HG03354 (cell line): ENCODE measurements at regions not wholly inside any gene's neighbourhood (a gene's known extent, or its start where the extent isn't known, plus 50 kb on each side); places are given as distances from the start of the nearest gene placed in this dataset.
"Not testable (repeated sequence)": the region's sequence is repeated elsewhere in the genome, so short reads cannot be mapped to it uniquely, and the experiment has no call there.

Experiments used
- ATAC-seq: cut with Tn5 transposase; IDR thresholded peaks from one replicate; pipeline ENCODE4 v1.9.1; 2021; ENCODE audit warnings: mild to moderate bottlenecking; ENCODE audit not compliant: unreplicated experiment, poor library complexity, severe bottlenecking

DNA sequence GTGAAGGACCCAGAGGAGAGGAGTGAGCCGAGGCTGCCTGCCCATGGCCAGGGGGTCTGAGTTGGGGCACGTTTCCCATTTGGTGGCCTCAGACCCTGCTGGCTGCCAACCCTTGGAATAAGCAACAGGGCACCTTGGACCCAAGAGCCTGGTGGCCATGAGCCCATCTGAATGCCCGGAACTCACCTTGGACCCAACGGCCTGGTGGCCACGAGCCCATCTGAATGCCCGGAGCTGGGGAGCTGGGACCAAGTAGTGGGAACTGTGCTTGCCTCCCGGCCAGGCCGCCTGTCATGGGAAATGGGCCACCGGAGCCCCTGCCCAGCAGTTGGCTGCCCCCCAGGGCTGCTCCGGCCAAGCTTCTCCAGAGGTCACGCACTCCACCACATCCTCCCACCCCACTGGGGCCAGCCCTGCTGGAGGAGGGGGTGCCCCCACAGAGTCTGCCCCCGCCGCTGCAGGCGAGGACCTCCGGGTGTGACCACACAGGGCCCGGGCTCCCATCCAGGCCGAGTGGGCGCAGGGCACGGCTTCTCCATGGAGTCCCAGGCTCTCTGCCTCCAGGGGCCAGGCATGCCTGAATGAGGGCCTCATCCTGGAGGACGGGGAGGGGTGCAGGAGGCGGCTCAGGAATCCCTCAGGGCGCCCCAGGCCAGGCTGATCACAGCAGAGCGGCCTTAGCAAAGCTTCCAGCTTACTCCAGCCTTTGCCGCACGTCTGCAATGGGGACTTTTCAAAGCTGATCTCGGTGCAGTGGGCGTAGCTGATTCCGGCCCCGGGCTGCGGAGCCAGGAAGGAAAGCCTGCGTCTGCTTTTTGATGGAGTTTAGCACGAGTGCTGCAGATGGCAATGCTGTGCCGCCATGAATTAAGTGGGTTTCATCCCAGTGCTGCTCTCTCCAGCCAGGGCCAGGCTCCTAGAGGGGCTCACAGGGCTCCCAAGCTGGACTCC is 146.3 kb downstream of the LAT start:
- not testable (repeated sequence) for ATAC-seq

DNA sequence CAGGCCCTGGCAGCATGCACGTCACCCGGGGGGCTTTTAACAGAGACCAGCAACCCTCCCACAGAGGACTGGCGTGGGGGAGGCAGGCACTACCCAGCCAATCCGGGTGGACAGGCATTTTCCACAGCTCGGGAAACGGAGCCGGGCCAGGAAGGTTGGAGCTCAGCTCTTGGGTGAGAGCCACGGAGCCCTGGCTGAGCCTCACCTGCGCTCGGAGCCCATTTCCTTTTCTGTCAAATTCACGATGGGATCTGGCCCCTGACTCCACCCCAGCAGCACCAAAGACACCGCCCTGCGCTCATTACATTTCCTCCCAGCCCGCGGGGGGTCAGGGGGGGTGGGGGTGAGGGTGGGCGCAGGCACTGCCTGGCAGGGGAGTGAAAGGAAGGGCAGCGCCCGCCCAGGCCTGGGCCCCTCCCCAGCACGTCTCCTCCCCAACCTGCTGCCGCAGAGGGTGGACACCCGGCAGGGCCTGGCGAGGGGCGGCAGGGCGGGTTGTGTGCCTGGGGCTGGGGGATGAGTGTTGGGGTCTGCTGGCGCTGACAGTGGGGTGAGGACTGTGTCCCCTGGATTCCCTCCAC is 145.4 kb downstream of the LAT start:
- not testable (repeated sequence) for ATAC-seq

DNA sequence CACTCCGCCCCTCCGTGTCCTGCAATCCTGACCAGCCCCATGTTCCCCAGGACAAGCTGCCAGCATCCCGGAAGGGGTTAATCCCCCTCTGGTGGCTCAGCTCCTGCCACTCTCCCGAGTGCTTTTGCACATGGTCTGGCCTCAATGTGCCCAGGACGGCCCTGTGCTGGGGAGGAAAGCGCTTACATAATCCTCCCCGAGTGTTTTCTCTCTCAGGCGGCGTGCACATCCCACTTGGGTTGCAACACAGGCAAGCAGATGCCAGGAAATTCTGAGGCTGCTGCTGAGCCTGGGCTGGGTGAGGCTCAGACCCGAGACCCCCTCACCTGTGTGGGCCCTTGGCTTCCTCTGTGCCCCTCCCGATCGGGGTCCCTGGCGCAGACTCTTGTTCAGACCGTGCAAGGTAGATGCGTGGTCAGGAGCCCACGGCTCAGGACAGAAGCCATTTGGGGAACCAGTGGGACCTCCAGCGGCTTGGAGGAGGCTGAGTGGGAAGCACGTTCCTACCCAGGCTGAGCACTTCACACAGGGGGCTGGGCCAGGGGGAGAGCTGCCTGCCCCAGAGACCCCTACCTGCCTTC is 144.7 kb downstream of the LAT start:
- not testable (repeated sequence) for ATAC-seq

DNA sequence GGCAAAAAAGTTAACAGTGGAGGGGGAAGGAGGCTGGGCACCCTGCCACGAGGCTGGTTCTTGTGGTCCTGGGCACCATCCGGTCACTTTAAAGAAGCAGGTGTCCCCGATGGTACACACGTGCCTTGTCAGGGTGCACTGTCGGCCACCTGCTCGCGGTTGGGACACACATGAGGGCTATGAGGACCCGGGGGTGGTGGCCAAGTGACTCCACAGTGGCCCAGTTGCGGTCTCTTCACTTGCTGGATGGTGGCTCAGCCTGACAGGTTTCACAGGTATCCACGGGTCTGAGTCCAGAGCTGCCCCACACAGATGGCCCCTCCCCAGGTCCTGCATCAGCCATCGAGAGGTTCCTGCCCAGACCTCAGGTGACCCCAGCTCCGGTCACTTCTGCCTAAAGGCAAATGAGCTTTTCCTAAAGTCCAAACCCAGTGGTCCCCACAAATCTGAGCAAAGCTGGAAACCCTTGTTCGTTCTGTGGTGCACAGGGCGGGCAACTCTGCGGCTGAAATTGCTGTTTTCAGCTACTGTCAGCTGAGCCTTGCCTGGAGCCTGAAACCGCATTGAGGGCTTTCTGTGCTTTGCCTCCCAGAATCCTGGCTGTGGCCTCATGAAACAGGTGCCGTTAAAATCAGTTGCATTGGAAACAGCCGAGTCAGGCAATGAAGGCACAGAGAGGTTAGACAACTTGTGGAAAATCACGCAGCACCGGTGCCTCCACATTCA is 144.0 kb downstream of the LAT start:
- not testable (repeated sequence) for ATAC-seq

DNA sequence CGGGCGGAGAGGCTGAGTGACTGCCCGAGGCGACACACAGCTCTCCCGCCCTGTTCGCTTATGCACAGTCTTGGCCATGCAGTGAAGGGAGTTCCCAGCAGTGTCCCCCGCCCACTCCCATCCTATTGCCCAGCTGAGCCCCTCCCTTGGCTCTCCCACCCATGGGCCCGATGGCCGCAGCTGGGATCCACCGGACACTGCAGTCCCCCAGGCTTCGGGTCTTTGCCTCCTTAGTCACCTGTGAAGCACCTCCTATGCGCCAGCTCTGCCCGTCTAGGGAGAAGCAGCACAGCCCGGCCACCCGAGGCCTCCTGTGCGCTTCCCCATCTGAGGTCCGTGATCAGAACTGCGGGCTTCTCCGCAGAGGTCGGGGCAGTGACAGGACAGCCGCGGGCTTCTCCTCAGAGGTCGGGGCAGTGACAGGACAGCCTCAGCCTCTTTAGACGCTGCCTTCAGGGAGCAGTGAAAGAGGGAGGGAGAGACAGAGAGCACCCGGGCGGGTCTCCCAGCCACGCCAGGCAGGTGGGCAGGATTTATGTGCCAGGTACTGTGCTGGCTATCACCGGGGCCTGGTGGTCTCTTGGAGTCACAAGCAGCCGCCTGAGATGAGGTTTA is 143.1 kb downstream of the LAT start:
- not testable (repeated sequence) for ATAC-seq

DNA sequence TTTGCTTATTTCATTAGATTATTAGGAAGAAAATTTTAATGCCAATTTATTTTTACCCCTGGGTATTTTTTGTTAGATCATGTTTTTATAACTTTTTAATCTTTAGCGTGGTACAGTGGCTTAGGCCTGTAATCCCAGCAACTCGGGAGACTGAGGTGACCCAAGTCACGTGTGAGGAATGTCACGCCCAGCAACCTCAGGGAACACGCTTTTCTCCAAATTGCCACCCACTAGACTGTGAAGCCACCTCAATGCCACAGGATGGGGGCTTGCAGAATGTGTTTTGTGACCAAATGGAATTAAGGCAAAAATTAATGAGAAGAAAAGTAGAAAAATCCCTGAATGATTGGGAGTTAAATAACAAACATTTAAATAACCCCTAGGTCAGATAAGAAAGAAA is 141.8 kb downstream of the LAT start:
- no peak for ATAC-seq

DNA sequence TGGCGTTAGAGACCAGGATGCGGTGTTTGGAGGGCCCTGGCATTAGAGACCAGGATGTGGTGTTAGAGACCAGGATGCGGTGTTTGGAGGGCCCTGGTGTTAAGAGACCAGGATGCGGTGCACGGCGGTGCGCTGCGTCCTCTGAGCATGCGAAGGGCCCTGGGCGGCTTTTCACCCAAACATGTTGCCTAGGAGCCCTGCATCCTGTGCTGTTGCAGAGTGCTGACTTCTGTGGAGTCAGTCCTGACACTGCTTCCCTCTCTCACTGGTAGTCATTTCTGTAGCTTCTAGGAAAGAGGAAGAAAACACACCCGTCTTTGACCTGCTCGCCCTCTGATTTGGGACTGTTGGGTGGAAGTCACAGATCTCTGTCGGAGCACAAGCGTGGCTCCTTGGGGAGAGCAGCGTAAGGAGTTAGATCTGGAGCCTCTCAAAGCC is 141.2 kb downstream of the LAT start:
- ATAC-seq = no peak

DNA sequence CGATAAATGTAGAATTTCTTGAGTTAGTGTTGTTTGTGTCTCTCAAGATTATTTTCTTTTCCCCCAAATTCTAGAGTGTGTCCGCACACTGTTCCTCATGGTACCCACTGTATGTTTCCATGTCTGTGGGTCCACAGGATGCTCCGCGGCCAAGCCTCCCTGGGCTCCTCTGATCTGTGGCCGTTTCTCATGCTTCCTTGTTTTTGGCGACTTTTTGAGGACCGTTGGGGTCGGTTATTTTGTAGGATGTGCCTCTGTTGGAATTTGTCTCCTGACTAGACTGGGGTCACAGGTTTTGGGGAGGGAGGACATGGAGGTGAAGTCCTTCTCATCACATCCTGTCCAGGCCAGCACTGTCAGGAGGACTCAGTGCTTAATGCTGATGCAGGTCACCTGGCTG is 140.0 kb downstream of the LAT start:
- no peak for ATAC-seq

DNA sequence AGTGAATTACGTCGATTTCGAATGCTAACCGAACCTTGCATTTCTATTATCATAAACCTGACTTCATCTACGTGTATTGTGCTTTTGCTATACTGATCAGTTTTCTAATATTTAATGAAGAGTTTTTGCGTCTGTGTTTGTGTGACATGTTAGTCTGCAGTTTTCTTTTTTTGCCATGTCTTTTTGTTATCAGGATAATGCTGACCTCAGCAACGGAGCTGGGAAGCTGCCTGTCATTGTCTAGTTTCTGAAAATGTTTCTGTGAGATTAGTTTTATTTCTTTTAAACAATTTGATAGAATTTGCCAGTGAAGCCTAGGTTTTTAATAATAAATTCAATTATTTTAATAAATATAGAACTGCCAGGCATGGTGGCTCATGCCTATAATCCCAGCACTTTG is 139.3 kb downstream of the LAT start:
- not testable (repeated sequence) for ATAC-seq

DNA sequence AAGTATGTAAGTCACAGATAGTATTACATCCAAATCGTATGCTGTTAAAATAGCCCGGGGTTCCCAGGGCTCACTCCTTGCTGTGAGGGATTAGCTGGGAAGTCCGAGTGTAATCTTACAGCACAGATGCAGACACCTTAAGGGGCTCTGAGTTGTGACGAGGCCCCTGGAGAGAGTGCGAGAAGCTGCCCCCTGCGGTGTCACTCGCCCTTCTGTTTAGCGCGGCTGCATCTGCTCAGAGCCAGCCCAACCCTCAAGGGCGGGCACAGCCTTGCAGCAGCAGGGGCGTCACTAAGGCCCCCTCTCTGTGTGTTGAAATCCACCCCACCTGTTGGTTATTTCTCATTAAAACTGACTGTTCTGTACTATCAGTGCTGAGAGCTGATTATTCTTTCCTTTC is 135.8 kb downstream of the LAT start:
- not testable (repeated sequence) for ATAC-seq

DNA sequence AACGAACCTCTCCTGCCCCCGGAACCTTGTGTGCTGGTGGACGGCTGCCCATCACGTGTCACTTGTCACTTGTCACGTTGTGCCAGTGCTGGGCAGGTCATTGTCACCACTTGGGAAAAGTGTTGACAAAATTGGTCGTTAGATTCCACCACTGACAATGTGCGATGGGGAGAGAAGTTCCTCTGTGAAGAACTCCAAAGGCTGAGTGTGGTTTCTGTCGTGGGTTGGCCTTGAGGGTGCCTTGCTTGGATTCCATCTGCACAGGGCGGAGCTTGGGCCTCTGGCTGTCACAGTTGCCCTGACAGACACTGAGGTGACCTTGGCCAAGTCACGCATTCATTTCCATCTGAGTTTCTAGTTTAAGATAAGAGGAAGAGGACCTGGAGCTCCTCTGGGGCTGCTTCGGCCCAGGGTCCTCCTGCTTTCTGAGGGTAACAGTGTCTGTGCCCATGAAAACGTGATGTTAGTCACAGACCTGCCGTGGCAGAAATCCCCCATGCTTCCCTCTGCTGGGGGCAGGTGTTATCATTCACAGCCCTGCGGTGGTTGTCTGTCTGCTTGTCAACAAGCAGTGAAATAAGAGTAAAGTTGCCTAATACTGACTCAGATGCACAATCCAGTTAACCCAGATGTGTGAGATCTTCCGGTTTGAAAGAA is 133.6 kb downstream of the LAT start:
- ATAC-seq = not testable (repeated sequence)

DNA sequence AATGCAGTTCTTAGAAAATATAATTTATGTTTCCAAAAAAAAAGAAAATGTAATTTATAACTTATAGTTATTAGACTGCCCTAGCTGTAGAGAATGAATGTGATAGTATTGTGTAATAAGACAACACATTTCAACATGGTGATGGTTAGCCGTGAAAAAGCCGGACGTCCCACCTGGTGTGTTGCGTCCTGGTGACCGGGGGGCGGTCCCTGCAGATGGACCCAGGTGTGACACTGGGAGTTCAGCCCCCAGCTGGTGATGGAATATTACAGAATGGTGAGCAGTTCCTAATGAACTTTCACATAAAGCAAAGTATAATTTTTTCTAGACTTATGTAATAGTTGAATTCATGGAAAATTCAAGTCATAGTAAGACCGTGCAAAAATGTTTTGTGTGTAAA is 132.8 kb downstream of the LAT start:
- no peak for ATAC-seq

DNA sequence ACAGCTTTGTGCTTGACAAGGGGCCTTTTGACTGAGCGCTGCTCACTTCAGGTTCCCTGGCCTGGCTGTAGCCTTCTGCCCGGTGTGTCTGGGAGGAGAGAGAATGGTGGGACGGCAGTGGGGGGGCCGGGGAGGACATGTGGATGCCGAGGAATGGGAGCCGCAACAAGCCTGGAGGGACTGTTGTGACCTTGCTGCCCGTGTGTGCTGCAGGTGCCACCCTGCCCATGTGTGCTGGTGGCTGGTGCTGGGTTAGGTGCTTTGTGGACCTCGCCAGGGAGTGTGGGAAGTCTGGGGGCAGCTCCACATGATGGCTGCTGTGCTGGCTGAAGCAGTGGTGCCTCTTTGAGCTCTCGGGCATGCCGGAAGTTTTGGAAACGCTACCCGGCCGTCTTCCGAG is 132.1 kb downstream of the LAT start:
- ATAC-seq = no peak

DNA sequence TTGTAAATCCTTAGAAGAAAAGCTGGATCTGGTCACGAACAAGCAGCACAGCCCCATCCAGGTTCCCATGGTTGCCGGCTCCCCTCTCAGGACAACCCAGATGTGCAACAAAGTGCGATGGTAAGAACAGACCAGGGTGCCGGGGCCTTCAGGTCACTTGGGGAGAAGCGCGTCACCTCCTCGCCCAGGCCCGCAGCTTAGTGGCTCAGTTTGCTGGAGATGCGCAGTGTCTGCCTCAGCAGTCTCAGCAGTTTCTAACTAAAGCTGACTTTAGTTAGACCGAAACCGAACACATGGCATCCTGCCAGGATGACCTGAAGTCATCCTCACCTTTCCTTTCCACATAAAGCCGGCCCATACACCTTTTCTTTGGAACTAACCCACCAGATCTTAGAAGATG is 131.4 kb downstream of the LAT start:
- not testable (repeated sequence) for ATAC-seq

DNA sequence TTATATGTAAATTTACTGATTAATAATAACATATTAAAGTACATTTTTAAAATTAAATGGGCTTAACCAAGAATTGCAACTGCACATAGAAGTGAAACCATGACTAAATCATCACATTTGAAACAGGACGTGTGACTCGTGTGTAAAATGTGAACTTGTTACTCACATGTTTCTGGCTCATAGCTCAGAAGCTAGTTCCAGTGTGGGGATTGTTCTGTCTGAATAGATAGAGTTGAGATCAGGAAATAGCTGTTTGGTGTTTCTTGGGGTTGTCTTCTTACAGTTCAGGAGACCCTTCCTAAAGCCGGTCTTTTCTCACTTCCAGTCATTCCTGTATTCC is 130.9 kb downstream of the LAT start:
- not testable (repeated sequence) for ATAC-seq

DNA sequence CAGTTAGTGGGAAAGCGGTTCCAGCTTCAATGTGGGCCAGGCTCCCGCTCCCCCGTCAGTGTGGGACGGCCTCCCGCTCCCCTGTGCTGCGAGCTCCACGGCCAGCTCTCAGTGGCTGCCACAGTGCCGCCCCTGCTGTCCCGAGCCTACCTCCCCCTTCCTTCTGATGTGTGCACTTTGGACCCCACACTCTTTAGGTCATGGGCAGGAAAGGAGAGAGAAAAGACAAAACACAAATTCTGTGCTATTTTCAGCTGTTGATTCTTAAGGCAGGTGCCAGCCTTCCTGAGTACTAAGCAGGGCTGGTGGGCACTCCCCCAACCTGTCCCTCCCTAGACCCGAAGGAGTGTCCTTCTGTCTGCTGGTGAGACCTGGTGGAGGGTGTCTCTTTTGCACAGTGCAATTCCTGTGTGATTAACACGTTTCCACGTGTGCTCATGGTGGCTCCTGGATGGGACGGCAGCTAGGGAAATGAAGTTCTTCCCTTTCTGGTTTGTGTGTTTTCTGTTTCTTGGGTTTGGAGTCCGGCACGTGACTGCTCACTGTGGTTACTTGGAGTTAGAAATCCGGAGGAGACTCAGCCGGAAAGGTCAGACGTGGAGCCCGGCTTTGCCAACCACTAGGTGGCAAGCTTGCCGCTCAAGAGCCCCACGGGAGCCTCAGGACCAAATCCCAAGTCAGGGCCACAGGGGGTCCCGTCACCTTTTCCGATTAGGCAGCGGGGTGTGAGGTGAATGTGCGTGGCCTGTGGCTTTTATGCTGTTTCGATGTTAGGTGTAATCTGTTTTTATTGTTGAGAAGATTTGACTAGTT is 130.3 kb downstream of the LAT start:
- ATAC-seq = not testable (repeated sequence)

DNA sequence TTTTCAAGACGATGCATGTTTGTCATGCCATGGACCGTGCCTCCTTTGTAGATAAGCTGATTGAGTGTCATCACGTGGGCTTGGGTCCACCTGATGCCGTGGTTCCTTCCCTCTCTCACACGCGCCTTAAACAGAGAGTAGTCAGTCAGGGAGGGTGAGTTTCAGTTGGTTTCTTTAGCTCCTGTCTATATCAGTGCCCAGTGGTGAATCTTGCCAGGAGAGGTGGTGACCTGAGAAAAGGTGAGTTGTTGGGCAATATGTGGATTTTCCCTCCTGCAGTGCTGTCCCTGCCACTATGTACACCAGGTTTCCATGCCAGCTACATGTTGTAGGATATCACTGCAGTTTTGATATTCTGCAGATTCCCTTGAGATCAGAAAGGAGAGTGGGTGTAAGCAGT is 129.7 kb downstream of the LAT start:
- no peak for ATAC-seq

DNA sequence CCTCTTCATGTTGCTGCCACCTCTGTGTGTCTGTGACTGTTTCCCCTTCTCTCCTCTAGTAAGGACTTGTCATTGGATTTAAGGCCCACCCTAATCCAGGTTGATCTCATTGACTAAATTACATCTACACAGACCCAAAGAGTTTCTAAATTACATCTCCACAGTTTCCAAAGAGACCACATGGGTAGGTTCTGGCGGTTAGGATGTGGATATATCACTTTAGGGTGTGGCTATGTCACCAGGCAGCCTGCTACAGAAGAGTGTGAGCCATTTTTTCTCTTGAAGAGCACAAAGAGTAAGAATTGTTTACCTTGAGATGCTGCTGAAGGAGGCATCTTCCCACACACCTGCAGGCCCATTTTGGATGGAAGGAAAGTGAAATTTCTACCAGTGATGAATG is 128.6 kb downstream of the LAT start:
- not testable (repeated sequence) for ATAC-seq
